H1 (cell line): ENCODE measurements at regions not wholly inside any gene's neighbourhood (a gene's known extent, or its start where the extent isn't known, plus 50 kb on each side); places are given as distances from the start of the nearest gene placed in this dataset.
A peak's percentile ranks its signal among the peaks of the same experiment; 100 is the strongest.

Experiments used
- CTCF ChIA-PET: fragments of 300-600 bp; sonication (Branson Sonifier 250); formaldehyde crosslinking; loops from one replicate; lab custom pipeline; 2021; ENCODE audit not compliant: partially characterized antibody; lab: Charles Lee
- POLR2A ChIA-PET: fragments of 300-600 bp; sonication (Branson Sonifier 250); formaldehyde crosslinking; loops from one replicate; lab custom pipeline; 2021; ENCODE audit warnings: inconsistent platforms; ENCODE audit not compliant: partially characterized antibody; lab: Charles Lee
- DNase-seq, 2 experiments: peaks; one replicate each; pipeline versions ENCODE4 v3.0.0 to v3.0.0-alpha.2; 2010 to 2022; ENCODE audit warnings: low spot score in 2 of 2, low read depth in 1 of 2, mixed read lengths in 1 of 2
- FAIRE-seq: peaks from 2 replicates; lab custom pipeline; 2011; peaks lifted over from hg19 to GRCh38; lab: Jason Lieb, UNC
- H2AFZ ChIP-seq: 2 replicates; pipeline ENCODE4 v1.8.1; 2012; ENCODE audit warnings: low read length, inconsistent platforms
- H2AK5ac ChIP-seq: 2 replicates; pipeline ENCODE4 v1.6.1; 2013; ENCODE audit warnings: low read depth, low read length
- H2BK120ac ChIP-seq: replicated peaks from 2 replicates; pipeline ENCODE3; 2013; ENCODE audit warnings: low read depth, low read length, inconsistent platforms
- H2BK12ac ChIP-seq: 2 replicates; pipeline ENCODE4 v1.6.1; 2013; ENCODE audit warnings: low read depth, low read length
- H2BK15ac ChIP-seq: 2 replicates; pipeline ENCODE4 v1.6.1; 2013; ENCODE audit warnings: low read length
- H2BK20ac ChIP-seq: 2 replicates; pipeline ENCODE4 v1.6.1; 2013; ENCODE audit warnings: low read length
- H2BK5ac ChIP-seq: 2 replicates; pipeline ENCODE4 v1.6.1; 2013; ENCODE audit warnings: low read depth, low read length
- H3K14ac ChIP-seq: 2 replicates; pipeline ENCODE4 v1.6.1; 2013; ENCODE audit warnings: inconsistent platforms; ENCODE audit not compliant: insufficient read length
- H3K18ac ChIP-seq: 2 replicates; pipeline ENCODE4 v1.6.1; 2013; ENCODE audit warnings: low read length; ENCODE audit errors: extremely low read depth
- H3K23ac ChIP-seq: 2 replicates; pipeline ENCODE4 v1.6.1; 2013; ENCODE audit warnings: inconsistent platforms; ENCODE audit not compliant: insufficient read length
- H3K23me2 ChIP-seq: 2 replicates; pipeline ENCODE4 v1.6.1; 2013; ENCODE audit warnings: low read depth, low read length
- H3K27ac ChIP-seq: 2 replicates; pipeline ENCODE4 v1.6.1; 2011; ENCODE audit warnings: low read depth, low read length, inconsistent platforms
- H3K27me3 ChIP-seq, 4 experiments: replicated peaks in 1 of 4; 1 replicate in 1 of 4; 2 replicates in 3 of 4; pipeline versions ENCODE4 v1.6.1 to v1.8.1; 2011 to 2013; ENCODE audit warnings: low read length in 3 of 4, mild to moderate bottlenecking in 3 of 4, inconsistent platforms in 2 of 4, mixed read lengths in 2 of 4, moderate library complexity in 1 of 4; ENCODE audit not compliant: control insufficient read depth in 3 of 4, insufficient read depth in 3 of 4; ENCODE audit errors: extremely low read depth in 1 of 4
- H3K36me3 ChIP-seq, 4 experiments: 2 replicates each; pipeline versions ENCODE4 v1.6.1 to v1.8.1; 2011 to 2013; ENCODE audit warnings: mild to moderate bottlenecking in 4 of 4, low read length in 3 of 4, moderate library complexity in 2 of 4, control low read depth in 1 of 4, inconsistent platforms in 1 of 4; ENCODE audit not compliant: insufficient read depth in 4 of 4, control insufficient read depth in 2 of 4
- H3K4ac ChIP-seq: replicated peaks from 2 replicates; pipeline ENCODE3; 2013; ENCODE audit warnings: low read length, low read depth, mixed read lengths, inconsistent platforms; ENCODE audit not compliant: insufficient read length
- H3K4me1 ChIP-seq, 4 experiments: replicated peaks in 1 of 4; 1 replicate in 1 of 4; 2 replicates in 3 of 4; pipeline versions ENCODE4 v1.6.1 to v1.8.1; 2011 to 2013; ENCODE audit warnings: low read length in 3 of 4, inconsistent platforms in 2 of 4, mixed read lengths in 1 of 4; ENCODE audit not compliant: insufficient read depth in 4 of 4, control insufficient read depth in 3 of 4
- H3K4me2 ChIP-seq, 2 experiments: 2 replicates each; pipeline versions ENCODE4 v1.6.1 to v1.8.1; 2011 to 2013; ENCODE audit warnings: low read depth in 2 of 2, low read length in 2 of 2, control low read depth in 1 of 2, inconsistent platforms in 1 of 2, mild to moderate bottlenecking in 1 of 2; ENCODE audit not compliant: insufficient read depth in 1 of 2
- H3K4me3 ChIP-seq, 4 experiments: fragments of 200-600, 300-600 bp in 1 of 4; sonication (generic), shearing (Covaris generic), sonication (Bioruptor Twin) in 1 of 4; 2 replicates each; pipeline versions ENCODE4 v1.5.1 to v1.8.1; 2011 to 2016; ENCODE audit warnings: low read length in 4 of 4, low read depth in 3 of 4, control low read depth in 2 of 4, inconsistent platforms in 2 of 4, mild to moderate bottlenecking in 2 of 4, mixed read lengths in 1 of 4, moderate library complexity in 1 of 4; ENCODE audit not compliant: insufficient read depth in 2 of 4; ENCODE audit errors: extremely low read depth in 1 of 4
- H3K56ac ChIP-seq: replicated peaks from 2 replicates; pipeline ENCODE3; 2013; ENCODE audit warnings: low read depth, mild to moderate bottlenecking, mixed read lengths, low read length, inconsistent platforms; ENCODE audit not compliant: insufficient read length
- H3K79me1 ChIP-seq: 2 replicates; pipeline ENCODE4 v1.6.1; 2013; ENCODE audit warnings: low read depth, low read length, control low read depth
- H3K79me2 ChIP-seq, 2 experiments: 2 replicates each; pipeline versions ENCODE4 v1.6.1 to v1.8.1; 2012 to 2013; ENCODE audit warnings: low read length in 2 of 2, mild to moderate bottlenecking in 2 of 2, inconsistent platforms in 1 of 2; ENCODE audit not compliant: insufficient read depth in 2 of 2, control insufficient read depth in 1 of 2
- H3K9ac ChIP-seq, 4 experiments: replicated peaks in 1 of 4; 1 replicate in 1 of 4; 2 replicates in 3 of 4; pipeline versions ENCODE4 v1.6.1 to v1.8.1; 2011 to 2013; ENCODE audit warnings: low read depth in 3 of 4, low read length in 3 of 4, control low read depth in 2 of 4, mild to moderate bottlenecking in 2 of 4, moderate library complexity in 2 of 4, inconsistent platforms in 1 of 4; ENCODE audit errors: extremely low read depth in 1 of 4
- H3K9me3 ChIP-seq, 2 experiments: 2 replicates each; pipeline versions ENCODE4 v1.6.1 to v1.8.1; 2012 to 2013; ENCODE audit warnings: mild to moderate bottlenecking in 2 of 2, moderate library complexity in 2 of 2, control low read depth in 1 of 2, inconsistent platforms in 1 of 2, low read depth in 1 of 2, low read length in 1 of 2, mixed read lengths in 1 of 2; ENCODE audit not compliant: insufficient read depth in 2 of 2
- H4K20me1 ChIP-seq, 2 experiments: replicated peaks in 1 of 2; 2 replicates each; pipeline versions ENCODE3 to v1.8.1; 2011 to 2013; ENCODE audit warnings: inconsistent platforms in 2 of 2, low read length in 2 of 2, mild to moderate bottlenecking in 1 of 2; ENCODE audit not compliant: insufficient read depth in 2 of 2, control insufficient read depth in 1 of 2
- H4K5ac ChIP-seq: 2 replicates; pipeline ENCODE4 v1.6.1; 2013; ENCODE audit warnings: low read length, low read depth, mixed read lengths, inconsistent platforms; ENCODE audit not compliant: insufficient read length
- H4K8ac ChIP-seq: 2 replicates; pipeline ENCODE4 v1.8.0; 2013; ENCODE audit warnings: mild to moderate bottlenecking, moderate library complexity, low read length, inconsistent platforms; ENCODE audit not compliant: insufficient read depth; ENCODE audit errors: extremely low read depth
- H4K91ac ChIP-seq: replicated peaks from 2 replicates; pipeline ENCODE3; 2013; ENCODE audit warnings: low read length, mixed read lengths, inconsistent platforms; ENCODE audit not compliant: insufficient read length
- ASH2L ChIP-seq: fragments of 200-600, 300-600 bp; sonication (generic); IDR thresholded peaks from one replicate; pipeline ENCODE4 v1.7.1; 2017; ENCODE audit warnings: low read length
- CHD1 ChIP-seq: IDR thresholded peaks from 2 replicates; pipeline ENCODE4 v1.6.1; 2012; ENCODE audit warnings: low read depth, low read length, improper control_type of control experiment
- CTCF ChIP-seq, 3 experiments: IDR thresholded peaks; 1 replicate in 2 of 3; 2 replicates in 1 of 3; pipeline versions ENCODE4 v1.5.1 to v1.6.1; 2011; ENCODE audit warnings: low read length in 3 of 3, mild to moderate bottlenecking in 3 of 3, inconsistent platforms in 2 of 3, low read depth in 1 of 3, moderate library complexity in 1 of 3; ENCODE audit not compliant: insufficient read depth in 1 of 3; ENCODE audit errors: control extremely low read depth in 1 of 3
- E2F6 ChIP-seq: IDR thresholded peaks from 2 replicates; pipeline ENCODE4 v1.6.1; 2012; ENCODE audit warnings: inconsistent platforms
- KDM1A ChIP-seq: fragments of 200-600, 300-600 bp; sonication (generic); IDR thresholded peaks from 2 replicates; pipeline ENCODE4 v1.7.1; 2016; ENCODE audit warnings: mild to moderate bottlenecking, low read length, borderline replicate concordance
- SAP30 ChIP-seq: fragments of 300-600 bp; sonication (generic); IDR thresholded peaks from 2 replicates; pipeline ENCODE4 v1.7.1; 2012; ENCODE audit warnings: low read length, moderate library complexity, mild to moderate bottlenecking, inconsistent platforms; ENCODE audit not compliant: insufficient read depth, insufficient replicate concordance
- SP4 ChIP-seq: IDR thresholded peaks from 2 replicates; pipeline ENCODE4 v1.6.1; 2012; ENCODE audit warnings: low read length, inconsistent platforms
- TAF1 ChIP-seq: IDR thresholded peaks from 2 replicates; pipeline ENCODE4 v1.6.1; 2011; ENCODE audit warnings: mild to moderate bottlenecking, low read depth, low read length
- TEAD4 ChIP-seq: IDR thresholded peaks from 2 replicates; pipeline ENCODE4 v1.6.1; 2012; ENCODE audit warnings: low read depth, low read length, inconsistent platforms, mixed read lengths
- WGBS, 2 experiments: shearing (Covaris generic) in 1 of 2; methylation state at CpG; one replicate each; pipeline versions ENCODE4 v1.1.6 to v1.1.7; 2013 to 2015; ENCODE audit warnings: low lambda C conversion rate in 2 of 2, mixed read lengths in 2 of 2, inconsistent platforms in 1 of 2, low coverage in 1 of 2, missing lambda C conversion rate in 1 of 2; ENCODE audit not compliant: insufficient replicate concordance in 2 of 2, insufficient coverage in 1 of 2, insufficient read length in 1 of 2; ENCODE audit errors: extremely low coverage in 1 of 2, missing lambda C conversion rate in 1 of 2; 5-methylcytosine and 5-hydroxymethylcytosine counted together

GRCh38 chr9:16133556-16134227 is 580.8 kb downstream of the CCDC171 start:
- Histone ChIP-seq H2BK12ac (no peak overlapping the region), H2BK15ac (no peak overlapping the region), H4K8ac (peak overlapping the region; percentile 19; the same call in 1 of the 2 replicates), H4K20me1 (no peaks in the 10 kb centered on the region), H2BK5ac (no peak overlapping the region), H3K4me3 (no peak overlapping the region), H4K5ac (peak overlapping the region; percentile 18), H2BK120ac (no peak overlapping the region), H3K23ac (no peak overlapping the region), H3K23me2 (no peaks in the 10 kb centered on the region), H3K18ac (no peak overlapping the region), H3K79me1 (no peaks in the 10 kb centered on the region), H3K56ac (no peak overlapping the region), H2BK20ac (no peak overlapping the region), H3K4me2 (no peak overlapping the region), H3K9ac (no peak overlapping the region), H3K27ac (no peak overlapping the region), H3K79me2 (no peaks in the 10 kb centered on the region), H2AFZ (peak overlapping the region; percentile 99), H2AK5ac (no peak overlapping the region), H3K27me3 (no peaks in the 10 kb centered on the region; a peak in 1 of 7 replicates), H3K9me3 (peaks cover 0 to 3% of the 10 kb centered on the region in 2 experiments; a peak in 3 of 4 replicates), H4K91ac (no peak overlapping the region), H3K14ac (no peak overlapping the region), H3K4me1 (peaks cover 0 to 3% (median under 1%) of the 10 kb centered on the region in 4 experiments; a peak in 3 of 7 replicates), H3K4ac (no peak overlapping the region), H3K36me3 (no peaks in the 10 kb centered on the region)
- DNase-seq (peak in 1 of 2 experiments; percentile 71), FAIRE-seq (peak; percentile 82)
- CTCF ChIA-PET: interaction anchor here (0.5 to 5.7 kb wide), 54 partner anchors 9 to 1322 kb away, joined by 3 to 119 read pairs (median 4); no protein-coding TSS in a partner anchor
- WGBS, 2 experiments: 38% methylated on average over 19 of the region's 19 CpGs; no CpG with 5 or more reads in 1 of the 2 experiments
- POLR2A ChIA-PET: interaction anchor here (0.6 kb wide), 1 partner anchor 253 kb away, joined by 3 read pairs; no protein-coding TSS in a partner anchor
- TF ChIP-seq KDM1A: 0 out of 2 replicates have a peak, but pooled peaks have one; percentile 58
- TF ChIP-seq CHD1: no peak
- TF ChIP-seq TEAD4: peak; percentile 84
- TF ChIP-seq TAF1: no peak
- peak; percentile 32 for TF ChIP-seq ASH2L
- TF ChIP-seq CTCF (IDR thresholded peaks at IDR 0.05; ENCODE audit: control extremely low read depth in 1 of 3, insufficient read depth in 1 of 3, low read depth in 1 of 3, low read length in 3 of 3): peak; percentile 44 to 75 (median 72)
- TF ChIP-seq E2F6: peak; percentile 75
- no peak for TF ChIP-seq SAP30
- no peak for TF ChIP-seq SP4
